H9 (cell line): ENCODE measurements at regions not wholly inside any gene's neighbourhood (a gene's known extent, or its start where the extent isn't known, plus 50 kb on each side); places are given as distances from the start of the nearest gene placed in this dataset.

Experiments used
- DNase-seq: peaks from one replicate; pipeline ENCODE4 v3.0.0-alpha.2; 2017
- H2AFZ ChIP-seq: one replicate; pipeline ENCODE4 v1.6.1; 2013; ENCODE audit warnings: mild to moderate bottlenecking, low read length, control low read depth, moderate library complexity
- H2AK5ac ChIP-seq: 2 replicates; pipeline ENCODE4 v1.6.1; 2013; ENCODE audit warnings: low read length, control low read depth, mixed read lengths; ENCODE audit not compliant: insufficient read length
- H2BK120ac ChIP-seq: one replicate; pipeline ENCODE4 v1.6.1; 2013; ENCODE audit warnings: low read depth, mild to moderate bottlenecking, low read length, control low read depth, inconsistent platforms; ENCODE audit not compliant: poor library complexity, severe bottlenecking
- H2BK12ac ChIP-seq: 2 replicates; pipeline ENCODE4 v1.6.1; 2013; ENCODE audit warnings: low read length, control low read depth, mixed read lengths, low read depth; ENCODE audit not compliant: insufficient read length
- H2BK15ac ChIP-seq: 2 replicates; pipeline ENCODE4 v1.6.1; 2013; ENCODE audit warnings: low read depth, low read length, control low read depth
- H2BK20ac ChIP-seq: one replicate; pipeline ENCODE4 v1.6.1; 2013; ENCODE audit warnings: low read depth, mild to moderate bottlenecking, low read length, control low read depth, inconsistent platforms; ENCODE audit not compliant: poor library complexity, severe bottlenecking
- H2BK5ac ChIP-seq: 2 replicates; pipeline ENCODE4 v1.6.1; 2013; ENCODE audit warnings: low read length, control low read depth, mixed read lengths; ENCODE audit not compliant: insufficient read length
- H3K14ac ChIP-seq: 2 replicates; pipeline ENCODE4 v1.6.1; 2013; ENCODE audit warnings: low read length, control low read depth; ENCODE audit not compliant: insufficient read depth
- H3K18ac ChIP-seq: 2 replicates; pipeline ENCODE4 v1.6.1; 2013; ENCODE audit warnings: low read depth, mild to moderate bottlenecking, mixed read lengths, low read length, control low read depth; ENCODE audit not compliant: insufficient read length
- H3K23ac ChIP-seq: 2 replicates; pipeline ENCODE4 v1.6.1; 2013; ENCODE audit warnings: low read length, control low read depth, mixed read lengths, low read depth; ENCODE audit not compliant: insufficient read length
- H3K23me2 ChIP-seq: 2 replicates; pipeline ENCODE4 v1.6.1; 2013; ENCODE audit warnings: low read depth, mild to moderate bottlenecking, mixed read lengths, low read length, control low read depth; ENCODE audit not compliant: insufficient read length, poor library complexity, severe bottlenecking
- H3K27ac ChIP-seq: 2 replicates; pipeline ENCODE4 v1.5.1; 2013; ENCODE audit warnings: low read length, control low read depth, mixed read lengths, low read depth; ENCODE audit not compliant: insufficient read length
- H3K27me3 ChIP-seq: 2 replicates; pipeline ENCODE4 v1.6.1; 2013; ENCODE audit warnings: low read length, control low read depth, inconsistent platforms; ENCODE audit not compliant: insufficient read depth
- H3K4ac ChIP-seq: 2 replicates; pipeline ENCODE4 v1.6.1; 2013; ENCODE audit warnings: low read depth, mild to moderate bottlenecking, control low read depth, inconsistent platforms, low read length, moderate library complexity
- H3K4me1 ChIP-seq: 2 replicates; pipeline ENCODE4 v1.6.1; 2013; ENCODE audit warnings: low read length, control low read depth, inconsistent platforms; ENCODE audit not compliant: insufficient read depth
- H3K4me2 ChIP-seq: 2 replicates; pipeline ENCODE4 v1.6.1; 2013; ENCODE audit warnings: low read length, control low read depth, mixed read lengths; ENCODE audit not compliant: insufficient read length, insufficient read depth
- H3K56ac ChIP-seq: 2 replicates; pipeline ENCODE4 v1.6.1; 2013; ENCODE audit warnings: low read depth, mild to moderate bottlenecking, mixed read lengths, low read length, control low read depth; ENCODE audit not compliant: insufficient read length
- H3K79me1 ChIP-seq: 2 replicates; pipeline ENCODE4 v1.6.1; 2013; ENCODE audit warnings: low read depth, mild to moderate bottlenecking, moderate library complexity, low read length, control low read depth, inconsistent platforms; ENCODE audit not compliant: insufficient read depth, poor library complexity, severe bottlenecking
- H3K79me2 ChIP-seq: 2 replicates; pipeline ENCODE4 v1.6.1; 2013; ENCODE audit warnings: low read length, control low read depth, inconsistent platforms; ENCODE audit not compliant: insufficient read depth
- H3K9ac ChIP-seq: 2 replicates; pipeline ENCODE4 v1.6.1; 2013; ENCODE audit warnings: low read length, control low read depth, mixed read lengths; ENCODE audit not compliant: insufficient read length; ENCODE audit errors: extremely low read depth
- H3K9me3 ChIP-seq: one replicate; pipeline ENCODE4 v1.6.1; 2013; ENCODE audit warnings: low read depth, low read length, inconsistent platforms; ENCODE audit not compliant: control insufficient read depth
- H3T11ph ChIP-seq: one replicate; pipeline ENCODE4 v1.6.1; 2013; ENCODE audit warnings: mild to moderate bottlenecking, low read length, control low read depth, inconsistent platforms
- H4K20me1 ChIP-seq: one replicate; pipeline ENCODE4 v1.6.1; 2013; ENCODE audit not compliant: control insufficient read depth, insufficient read length, insufficient read depth
- H4K5ac ChIP-seq: 2 replicates; pipeline ENCODE4 v1.6.1; 2013; ENCODE audit warnings: low read depth, mild to moderate bottlenecking, mixed read lengths, low read length, control low read depth; ENCODE audit not compliant: insufficient read length
- H4K8ac ChIP-seq: replicated peaks from 2 replicates; pipeline ENCODE4 v1.6.1; 2013; ENCODE audit warnings: low read length, control low read depth, mixed read lengths, low read depth; ENCODE audit not compliant: insufficient read length
- H4K91ac ChIP-seq: 2 replicates; pipeline ENCODE4 v1.6.1; 2013; ENCODE audit warnings: low read depth, mild to moderate bottlenecking, moderate library complexity, mixed read lengths, low read length, control low read depth; ENCODE audit not compliant: insufficient read length
- H3K27ac Mint-ChIP-seq, 3 experiments: 2 replicates in 2 of 3; 3 replicates in 1 of 3; pipeline ENCODE4 v1.8.0; 2020 to 2021; ENCODE audit warnings: mixed read lengths in 3 of 3, mild to moderate bottlenecking in 1 of 3, moderate library complexity in 1 of 3
- H3K27me3 Mint-ChIP-seq: 2 replicates; pipeline ENCODE4 v1.8.0; 2021; ENCODE audit warnings: low read depth, mild to moderate bottlenecking, moderate library complexity, mixed read lengths
- H3K36me3 Mint-ChIP-seq, 3 experiments: 2 replicates in 2 of 3; 3 replicates in 1 of 3; pipeline ENCODE4 v1.8.0; 2020 to 2021; ENCODE audit warnings: low read depth in 3 of 3, mixed read lengths in 3 of 3; ENCODE audit not compliant: insufficient read depth in 1 of 3
- H3K4me1 Mint-ChIP-seq, 2 experiments: 2 replicates each; pipeline ENCODE4 v1.8.0; 2020; ENCODE audit warnings: mixed read lengths in 2 of 2
- H3K4me3 Mint-ChIP-seq, 2 experiments: 2 replicates in 1 of 2; 3 replicates in 1 of 2; pipeline ENCODE4 v1.8.0; 2020 to 2021; ENCODE audit warnings: mild to moderate bottlenecking in 2 of 2, mixed read lengths in 2 of 2, moderate library complexity in 1 of 2
- H3K9me3 Mint-ChIP-seq, 2 experiments: 2 replicates in 1 of 2; 3 replicates in 1 of 2; pipeline ENCODE4 v1.8.0; 2020; ENCODE audit warnings: mild to moderate bottlenecking in 2 of 2, mixed read lengths in 2 of 2, moderate library complexity in 1 of 2
- WGBS: extraction: QIAGEN DNeasy Blood & Tissue Kit; methylation state at CpG from one replicate; pipeline ENCODE4 v1.1.7; 2013; ENCODE audit warnings: missing lambda C conversion rate, low lambda C conversion rate, mixed read lengths; ENCODE audit not compliant: insufficient read length; ENCODE audit errors: extremely low coverage; 5-methylcytosine and 5-hydroxymethylcytosine counted together
- TF ChIP-seq, protein P1 (sequence below): fragments of 200-600 bp; sonication (generic); conservative IDR thresholded peaks from 3 replicates; pipeline ENCODE4 v1.8.0; 2021; ENCODE audit warnings: antibody characterized with exemption, mild to moderate bottlenecking

DNA sequence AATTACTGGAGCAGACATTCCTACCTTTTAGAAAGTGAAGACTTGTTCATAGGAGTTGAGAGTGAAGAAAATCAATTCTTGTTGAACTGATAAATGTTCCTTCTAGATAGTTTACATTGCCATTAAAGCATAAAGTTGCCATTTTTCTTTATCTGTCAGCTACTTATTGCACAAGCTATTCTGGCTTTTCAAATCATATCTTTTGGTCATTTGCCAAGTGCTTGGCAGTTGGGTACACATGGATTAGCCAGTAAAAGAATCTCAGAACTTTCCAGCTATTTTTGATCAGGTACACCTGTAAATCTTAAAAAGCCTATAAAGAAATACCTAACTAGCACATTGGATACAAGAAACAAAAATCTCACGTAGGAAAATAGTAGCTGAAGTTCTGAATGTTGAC, 56.4 kb upstream of the PNPLA4 start:
- WGBS, result no CpG with 5 or more reads among the region's 1 CpG
- no peak overlapping the region for H3K4me3 Mint-ChIP-seq
- no peak overlapping the region for H3K27ac Mint-ChIP-seq
- H4K5ac ChIP-seq, result no peak overlapping the region
- no peak overlapping the region for H2BK20ac ChIP-seq
- no peak overlapping the region for H2AFZ ChIP-seq
- H3K4me2 ChIP-seq, result no peak overlapping the region
- H3K79me2 ChIP-seq, result no peaks in the 10 kb centered on the region; the same call in 1 of the 2 replicates
- H2BK15ac ChIP-seq, result no peak overlapping the region
- no peak overlapping the region for H3K56ac ChIP-seq
- no peak overlapping the region for H3K9ac ChIP-seq
- H3K9me3 Mint-ChIP-seq, result no peaks in the 10 kb centered on the region
- H3K9me3 ChIP-seq, result no peaks in the 10 kb centered on the region
- H3K27ac ChIP-seq, result no peak overlapping the region
- DNase-seq, result no peak
- H3K27me3 Mint-ChIP-seq, result no peaks in the 10 kb centered on the region; the same call in 1 of the 2 replicates
- no peaks in the 10 kb centered on the region for H4K20me1 ChIP-seq
- peaks cover 0 to under 1% (median 0%) of the 10 kb centered on the region in 3 experiments; a peak in 1 of 7 replicates for H3K36me3 Mint-ChIP-seq
- H3K4ac ChIP-seq, result no peak overlapping the region
- no peaks in the 10 kb centered on the region for H3K4me1 ChIP-seq
- no peak overlapping the region for H2AK5ac ChIP-seq
- no peak overlapping the region for H3T11ph ChIP-seq
- no peak overlapping the region for H2BK120ac ChIP-seq
- peaks cover 2 to 3% of the 10 kb centered on the region in 2 experiments; a peak in 3 of 4 replicates for H3K4me1 Mint-ChIP-seq
- H2BK5ac ChIP-seq, result no peak overlapping the region
- H3K23me2 ChIP-seq, result no peaks in the 10 kb centered on the region
- no peak overlapping the region for H2BK12ac ChIP-seq
- H4K8ac ChIP-seq, result no peak overlapping the region
- no peak overlapping the region for H3K23ac ChIP-seq
- H3K79me1 ChIP-seq, result no peaks in the 10 kb centered on the region
- no peaks in the 10 kb centered on the region for H3K27me3 ChIP-seq
- H4K91ac ChIP-seq, result no peak overlapping the region
- no peak overlapping the region for H3K14ac ChIP-seq
- TF ChIP-seq, protein P1, sequence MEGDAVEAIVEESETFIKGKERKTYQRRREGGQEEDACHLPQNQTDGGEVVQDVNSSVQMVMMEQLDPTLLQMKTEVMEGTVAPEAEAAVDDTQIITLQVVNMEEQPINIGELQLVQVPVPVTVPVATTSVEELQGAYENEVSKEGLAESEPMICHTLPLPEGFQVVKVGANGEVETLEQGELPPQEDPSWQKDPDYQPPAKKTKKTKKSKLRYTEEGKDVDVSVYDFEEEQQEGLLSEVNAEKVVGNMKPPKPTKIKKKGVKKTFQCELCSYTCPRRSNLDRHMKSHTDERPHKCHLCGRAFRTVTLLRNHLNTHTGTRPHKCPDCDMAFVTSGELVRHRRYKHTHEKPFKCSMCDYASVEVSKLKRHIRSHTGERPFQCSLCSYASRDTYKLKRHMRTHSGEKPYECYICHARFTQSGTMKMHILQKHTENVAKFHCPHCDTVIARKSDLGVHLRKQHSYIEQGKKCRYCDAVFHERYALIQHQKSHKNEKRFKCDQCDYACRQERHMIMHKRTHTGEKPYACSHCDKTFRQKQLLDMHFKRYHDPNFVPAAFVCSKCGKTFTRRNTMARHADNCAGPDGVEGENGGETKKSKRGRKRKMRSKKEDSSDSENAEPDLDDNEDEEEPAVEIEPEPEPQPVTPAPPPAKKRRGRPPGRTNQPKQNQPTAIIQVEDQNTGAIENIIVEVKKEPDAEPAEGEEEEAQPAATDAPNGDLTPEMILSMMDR, result no peak
- no peak overlapping the region for H3K18ac ChIP-seq
